Liver (tissue), 8 donors: ENCODE measurements at regions not wholly inside any gene's neighbourhood (a gene's known extent, or its start where the extent isn't known, plus 50 kb on each side); places are given as distances from the start of the nearest gene placed in this dataset.
"Not testable (repeated sequence)": the region's sequence is repeated elsewhere in the genome, so short reads cannot be mapped to it uniquely, and the experiment has no call there.

Experiments
- DNase-seq: peaks from one replicate; pipeline ENCODE4 v3.0.0-alpha.2; 2017; ENCODE audit warnings: low spot score
- H3K27ac ChIP-seq, 2 donors: one replicate each; pipeline ENCODE4 v1.7.0; 2013; ENCODE audit warnings: inconsistent platforms in 2 of 2, low read length in 2 of 2, control low read depth in 1 of 2, low read depth in 1 of 2, mild to moderate bottlenecking in 1 of 2
- H3K27me3 ChIP-seq, 4 donors: one replicate each; pipeline versions ENCODE4 v1.6.1 to v1.7.0; 2013; ENCODE audit warnings: low read length in 3 of 4, inconsistent platforms in 1 of 4, mild to moderate bottlenecking in 1 of 4, moderate library complexity in 1 of 4; ENCODE audit not compliant: control insufficient read depth in 4 of 4, insufficient read depth in 4 of 4
- H3K36me3 ChIP-seq, 4 donors: one replicate each; pipeline versions ENCODE4 v1.6.1 to v1.7.0; 2013; ENCODE audit warnings: low read length in 3 of 4, mild to moderate bottlenecking in 3 of 4, low read depth in 1 of 4, moderate library complexity in 1 of 4; ENCODE audit not compliant: control insufficient read depth in 4 of 4, insufficient read depth in 3 of 4
- H3K4me1 ChIP-seq, 4 donors: one replicate each; pipeline versions ENCODE4 v1.6.1 to v1.7.0; 2013; ENCODE audit warnings: low read length in 3 of 4, mild to moderate bottlenecking in 3 of 4, moderate library complexity in 1 of 4; ENCODE audit not compliant: control insufficient read depth in 4 of 4, insufficient read depth in 4 of 4
- H3K4me3 ChIP-seq, 3 donors: one replicate each; pipeline versions ENCODE4 v1.6.1 to v1.7.0; 2013; ENCODE audit warnings: low read length in 3 of 3, control low read depth in 1 of 3, low read depth in 1 of 3, mild to moderate bottlenecking in 1 of 3
- H3K9ac ChIP-seq, 2 donors: one replicate each; pipeline ENCODE4 v1.7.0; 2013; ENCODE audit warnings: low read length in 2 of 2, mild to moderate bottlenecking in 2 of 2, moderate library complexity in 2 of 2, control low read depth in 1 of 2, low read depth in 1 of 2
- H3K9me3 ChIP-seq, 4 donors: one replicate each; pipeline versions ENCODE4 v1.6.1 to v1.7.0; 2013; ENCODE audit warnings: low read length in 3 of 4; ENCODE audit not compliant: control insufficient read depth in 4 of 4
- FOXA1 ChIP-seq: IDR thresholded peaks from 2 replicates; pipeline ENCODE4 v1.6.1; 2016; ENCODE audit warnings: antibody characterized with exemption
- FOXA2 ChIP-seq: IDR thresholded peaks from 2 replicates; pipeline ENCODE4 v1.6.1; 2016; ENCODE audit warnings: antibody characterized with exemption
- GABPA ChIP-seq, 2 donors: IDR thresholded peaks in 1 of 2; conservative IDR thresholded peaks in 1 of 2; 2 replicates each; pipeline ENCODE4 v1.6.1; 2016; ENCODE audit warnings: antibody characterized with exemption in 2 of 2, mild to moderate bottlenecking in 1 of 2, moderate library complexity in 1 of 2
- HNF4A ChIP-seq, 2 donors: conservative IDR thresholded peaks; 2 replicates each; pipeline ENCODE4 v1.6.1; 2016; ENCODE audit warnings: antibody characterized with exemption in 2 of 2, mild to moderate bottlenecking in 2 of 2
- HNF4G ChIP-seq: IDR thresholded peaks from 2 replicates; pipeline ENCODE4 v1.6.1; 2016; ENCODE audit warnings: antibody characterized with exemption
- JUND ChIP-seq, 2 donors: IDR thresholded peaks; 2 replicates each; pipeline ENCODE4 v1.6.1; 2016; ENCODE audit warnings: antibody characterized with exemption in 2 of 2
- NR2F2 ChIP-seq: IDR thresholded peaks from 2 replicates; pipeline ENCODE4 v1.6.1; 2016; ENCODE audit warnings: antibody characterized with exemption
- RAD21 ChIP-seq, 2 donors: IDR thresholded peaks; 2 replicates each; pipeline ENCODE4 v1.6.1; 2016; ENCODE audit warnings: antibody characterized with exemption in 2 of 2, mild to moderate bottlenecking in 2 of 2
- SP1 ChIP-seq: IDR thresholded peaks from 2 replicates; pipeline ENCODE4 v1.6.1; 2018; ENCODE audit warnings: antibody characterized with exemption, mild to moderate bottlenecking
- TAF1 ChIP-seq: conservative IDR thresholded peaks from 2 replicates; pipeline ENCODE4 v1.6.1; 2016; ENCODE audit warnings: antibody characterized with exemption, mild to moderate bottlenecking
- YY1 ChIP-seq: IDR thresholded peaks from 2 replicates; pipeline ENCODE4 v1.6.1; 2016; ENCODE audit warnings: antibody characterized with exemption, mild to moderate bottlenecking
- WGBS: extraction: QIAGEN DNeasy Blood & Tissue Kit; methylation state at CpG from one replicate; pipeline ENCODE4 v1.1.7; 2013; 5-methylcytosine and 5-hydroxymethylcytosine counted together
- TF ChIP-seq, protein P1 (sequence below): IDR thresholded peaks from 2 replicates; pipeline ENCODE4 v1.6.1; 2016; ENCODE audit warnings: antibody characterized with exemption
- TF ChIP-seq, protein P2 (sequence below): IDR thresholded peaks from 2 replicates; pipeline ENCODE4 v1.6.1; 2016; ENCODE audit warnings: antibody characterized with exemption
- TF ChIP-seq, protein P3 (sequence below): fragments of 150-350 bp; IDR thresholded peaks from 2 replicates; pipeline ENCODE4 v1.5.1; 2017; ENCODE audit warnings: improper control_type of control experiment, low read depth, low read length; ENCODE audit not compliant: missing input control
- donor health status: healthy.
- donor health status: healthy.
- donor health status: healthy.
- donor health status: healthy.
- donor health status: healthy.

DNA sequence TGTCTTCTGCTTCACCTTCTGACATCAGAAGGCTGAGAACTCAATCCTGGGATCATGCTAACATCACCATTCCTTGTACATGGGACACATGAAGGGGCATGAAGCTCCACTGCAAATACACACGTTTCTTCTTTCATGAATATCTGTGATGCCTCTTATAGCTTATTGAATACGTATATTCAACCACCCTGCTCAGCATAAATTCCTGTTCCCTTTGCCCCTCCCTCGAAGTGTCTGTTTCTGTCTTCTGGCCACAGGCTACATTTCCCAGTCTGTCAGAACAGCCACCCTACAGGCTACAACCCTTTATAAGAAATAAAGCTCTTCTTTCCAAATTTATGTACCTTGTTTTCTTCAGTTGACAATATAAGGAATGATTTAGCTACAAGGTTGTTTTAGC lies 201.3 kb upstream of the STS start:
- Histone ChIP-seq H3K9me3 (no peaks in the 10 kb centered on the region), H3K27ac (no peak overlapping the region), H3K4me1 (no peaks in the 10 kb centered on the region), H3K9ac (no peak overlapping the region), H3K4me3 (no peak overlapping the region), H3K36me3 (no peaks in the 10 kb centered on the region), H3K27me3 (no peaks in the 10 kb centered on the region)
- DNase-seq, result no peak
- WGBS, result 92% methylated on average over 3 of the region's 3 CpGs
- TF ChIP-seq HNF4G (no peak), SP1 (no peak), TAF1 (no peak), FOXA2 (no peak), RAD21 (IDR thresholded peaks at IDR 0.05) (no peak), NR2F2 (no peak), JUND (IDR thresholded peaks at IDR 0.05) (no peak), GABPA (IDR thresholded peaks at IDR 0.05 in 1 of 2, conservative IDR thresholded peaks at IDR 0.05 in 1 of 2) (no peak), FOXA1 (no peak), YY1 (no peak), HNF4A (conservative IDR thresholded peaks at IDR 0.05) (no peak)
- TF ChIP-seq, protein P1, sequence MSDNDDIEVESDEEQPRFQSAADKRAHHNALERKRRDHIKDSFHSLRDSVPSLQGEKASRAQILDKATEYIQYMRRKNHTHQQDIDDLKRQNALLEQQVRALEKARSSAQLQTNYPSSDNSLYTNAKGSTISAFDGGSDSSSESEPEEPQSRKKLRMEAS, result no peak
- TF ChIP-seq, protein P2, sequence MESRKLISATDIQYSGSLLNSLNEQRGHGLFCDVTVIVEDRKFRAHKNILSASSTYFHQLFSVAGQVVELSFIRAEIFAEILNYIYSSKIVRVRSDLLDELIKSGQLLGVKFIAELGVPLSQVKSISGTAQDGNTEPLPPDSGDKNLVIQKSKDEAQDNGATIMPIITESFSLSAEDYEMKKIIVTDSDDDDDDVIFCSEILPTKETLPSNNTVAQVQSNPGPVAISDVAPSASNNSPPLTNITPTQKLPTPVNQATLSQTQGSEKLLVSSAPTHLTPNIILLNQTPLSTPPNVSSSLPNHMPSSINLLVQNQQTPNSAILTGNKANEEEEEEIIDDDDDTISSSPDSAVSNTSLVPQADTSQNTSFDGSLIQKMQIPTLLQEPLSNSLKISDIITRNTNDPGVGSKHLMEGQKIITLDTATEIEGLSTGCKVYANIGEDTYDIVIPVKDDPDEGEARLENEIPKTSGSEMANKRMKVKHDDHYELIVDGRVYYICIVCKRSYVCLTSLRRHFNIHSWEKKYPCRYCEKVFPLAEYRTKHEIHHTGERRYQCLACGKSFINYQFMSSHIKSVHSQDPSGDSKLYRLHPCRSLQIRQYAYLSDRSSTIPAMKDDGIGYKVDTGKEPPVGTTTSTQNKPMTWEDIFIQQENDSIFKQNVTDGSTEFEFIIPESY, result no peak

DNA sequence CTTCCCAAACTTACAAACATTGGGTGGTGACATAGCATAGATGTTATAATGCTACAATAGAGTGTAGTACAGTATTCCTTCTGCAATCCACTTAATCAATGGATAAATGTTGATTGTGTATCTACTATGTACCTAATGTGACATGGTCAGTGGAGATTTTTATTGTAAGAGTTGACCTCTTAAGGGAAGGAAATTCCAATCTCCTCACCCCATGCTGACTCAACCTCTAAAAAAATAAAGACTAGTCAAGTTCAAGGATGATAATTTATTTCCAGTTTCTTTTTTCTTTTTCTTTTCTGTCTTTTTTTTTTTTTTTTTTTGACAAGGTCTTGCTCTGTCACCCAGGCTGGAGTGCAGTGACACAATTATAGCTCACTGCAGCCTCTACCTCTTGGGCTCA lies 206.5 kb upstream of the STS start:
- H3K36me3 ChIP-seq, result no peaks in the 10 kb centered on the region
- no peak overlapping the region for H3K4me3 ChIP-seq
- H3K27me3 ChIP-seq, result no peaks in the 10 kb centered on the region
- no peak overlapping the region for H3K9ac ChIP-seq
- TF ChIP-seq, protein P3, sequence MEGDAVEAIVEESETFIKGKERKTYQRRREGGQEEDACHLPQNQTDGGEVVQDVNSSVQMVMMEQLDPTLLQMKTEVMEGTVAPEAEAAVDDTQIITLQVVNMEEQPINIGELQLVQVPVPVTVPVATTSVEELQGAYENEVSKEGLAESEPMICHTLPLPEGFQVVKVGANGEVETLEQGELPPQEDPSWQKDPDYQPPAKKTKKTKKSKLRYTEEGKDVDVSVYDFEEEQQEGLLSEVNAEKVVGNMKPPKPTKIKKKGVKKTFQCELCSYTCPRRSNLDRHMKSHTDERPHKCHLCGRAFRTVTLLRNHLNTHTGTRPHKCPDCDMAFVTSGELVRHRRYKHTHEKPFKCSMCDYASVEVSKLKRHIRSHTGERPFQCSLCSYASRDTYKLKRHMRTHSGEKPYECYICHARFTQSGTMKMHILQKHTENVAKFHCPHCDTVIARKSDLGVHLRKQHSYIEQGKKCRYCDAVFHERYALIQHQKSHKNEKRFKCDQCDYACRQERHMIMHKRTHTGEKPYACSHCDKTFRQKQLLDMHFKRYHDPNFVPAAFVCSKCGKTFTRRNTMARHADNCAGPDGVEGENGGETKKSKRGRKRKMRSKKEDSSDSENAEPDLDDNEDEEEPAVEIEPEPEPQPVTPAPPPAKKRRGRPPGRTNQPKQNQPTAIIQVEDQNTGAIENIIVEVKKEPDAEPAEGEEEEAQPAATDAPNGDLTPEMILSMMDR, result no peak
- TF ChIP-seq GABPA (IDR thresholded peaks at IDR 0.05 in 1 of 2, conservative IDR thresholded peaks at IDR 0.05 in 1 of 2), result no peak
- no peak for TF ChIP-seq HNF4A (conservative IDR thresholded peaks at IDR 0.05)
- TF ChIP-seq SP1, result no peak
- H3K27ac ChIP-seq, result no peak overlapping the region
- H3K9me3 ChIP-seq, result no peaks in the 10 kb centered on the region
- no peak for DNase-seq
- no peaks in the 10 kb centered on the region for H3K4me1 ChIP-seq

DNA sequence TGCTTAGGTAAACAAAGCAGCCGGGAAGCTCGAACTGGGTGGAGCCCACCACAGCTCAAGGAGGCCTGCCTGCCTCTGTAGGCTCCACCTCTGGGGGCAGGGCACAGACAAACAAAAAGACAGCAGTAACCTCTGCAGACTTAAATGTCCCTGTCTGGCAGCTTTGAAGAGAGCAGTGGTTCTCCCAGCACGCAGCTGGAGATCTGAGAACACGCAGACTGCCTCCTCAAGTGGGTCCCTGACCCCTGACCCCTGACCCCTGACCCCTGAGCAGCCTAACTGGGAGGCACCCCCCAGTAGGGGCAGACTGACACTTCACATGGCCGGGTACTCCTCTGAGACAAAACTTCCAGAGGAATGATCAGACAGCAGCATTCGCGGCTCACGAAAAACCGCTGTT lies 214.6 kb upstream of the STS start:
- not testable (repeated sequence) for H3K9ac ChIP-seq

More for the DNA sequence above, 214.6 kb upstream of the STS start:
- H3K4me3 ChIP-seq, H3K4me1 ChIP-seq, H3K27me3 ChIP-seq, H3K9me3 ChIP-seq, H3K36me3 ChIP-seq, H3K27ac ChIP-seq, DNase-seq: not testable (repeated sequence)
- 91% methylated on average over 7 of the region's 9 CpGs for WGBS
